Naive thymus-derived CD4-positive, alpha-beta T cell (primary cell): ENCODE measurements at regions not wholly inside any gene's neighbourhood (a gene's known extent, or its start where the extent isn't known, plus 50 kb on each side); places are given as distances from the start of the nearest gene placed in this dataset.
"Not testable (repeated sequence)": the region's sequence is repeated elsewhere in the genome, so short reads cannot be mapped to it uniquely, and the experiment has no call there.

Experiments used
- ATAC-seq: fragments of 150-1000 bp; cut with Tn5 transposase; 2 replicates; pipeline ENCODE4 v1.10.0; 2021; ENCODE audit warnings: mild to moderate bottlenecking, moderate library complexity
- CTCF ChIA-PET: fragments of 350-600 bp; sonication (Branson Sonifier 250); formaldehyde crosslinking; loops from one replicate; lab custom pipeline; 2021; ENCODE audit warnings: antibody characterized with exemption; lab: Charles Lee
- POLR2A ChIA-PET: fragments of 350-600 bp; sonication (Branson Sonifier 250); formaldehyde crosslinking; loops from one replicate; lab custom pipeline; 2021; ENCODE audit warnings: antibody characterized with exemption, inconsistent platforms; lab: Charles Lee
- DNase-seq, 9 donors: peaks; one replicate each; pipeline versions ENCODE4 v3.0.0 to v3.0.0-alpha.2; 2020 to 2022; ENCODE audit warnings: mixed read lengths in 1 of 9
- H3K27ac ChIP-seq: one replicate; pipeline ENCODE4 v1.7.0; 2013; ENCODE audit warnings: mild to moderate bottlenecking, low read depth, low read length, moderate library complexity
- H3K27me3 ChIP-seq, 2 donors: one replicate each; pipeline ENCODE4 v1.7.0; 2013; ENCODE audit warnings: low read length in 2 of 2, mild to moderate bottlenecking in 2 of 2, moderate library complexity in 2 of 2; ENCODE audit not compliant: control insufficient read depth in 2 of 2, insufficient read depth in 2 of 2
- H3K36me3 ChIP-seq, 3 experiments: 1 replicate in 2 of 3; 2 replicates in 1 of 3; pipeline ENCODE4 v1.7.0; 2013; ENCODE audit warnings: low read length in 3 of 3, mild to moderate bottlenecking in 3 of 3, moderate library complexity in 1 of 3; ENCODE audit not compliant: insufficient read depth in 3 of 3, control insufficient read depth in 2 of 3
- H3K4me1 ChIP-seq, 2 donors: one replicate each; pipeline ENCODE4 v1.7.0; 2013; ENCODE audit warnings: low read length in 2 of 2, mild to moderate bottlenecking in 2 of 2, moderate library complexity in 1 of 2; ENCODE audit not compliant: control insufficient read depth in 2 of 2, insufficient read depth in 2 of 2
- H3K4me3 ChIP-seq: 2 replicates; pipeline ENCODE4 v1.7.0; 2013; ENCODE audit warnings: mild to moderate bottlenecking, low read length
- H3K9me3 ChIP-seq, 3 experiments: 1 replicate in 2 of 3; 2 replicates in 1 of 3; pipeline ENCODE4 v1.7.0; 2013; ENCODE audit warnings: low read length in 3 of 3; ENCODE audit not compliant: control insufficient read depth in 2 of 3
- H3K27ac Mint-ChIP-seq, 9 donors: one replicate each; pipeline ENCODE4 v1.8.0; 2020 to 2022; ENCODE audit warnings: mixed read lengths in 9 of 9, mild to moderate bottlenecking in 8 of 9, moderate library complexity in 5 of 9, inconsistent platforms in 2 of 9
- H3K27me3 Mint-ChIP-seq, 5 donors: one replicate each; pipeline ENCODE4 v1.8.0; 2021 to 2022; ENCODE audit warnings: mixed read lengths in 5 of 5, mild to moderate bottlenecking in 1 of 5
- H3K36me3 Mint-ChIP-seq, 5 donors: one replicate each; pipeline ENCODE4 v1.8.0; 2020 to 2022; ENCODE audit warnings: mixed read lengths in 5 of 5, mild to moderate bottlenecking in 3 of 5, inconsistent platforms in 1 of 5
- H3K4me1 Mint-ChIP-seq, 7 donors: one replicate each; pipeline ENCODE4 v1.8.0; 2020 to 2022; ENCODE audit warnings: mixed read lengths in 7 of 7, mild to moderate bottlenecking in 3 of 7, inconsistent platforms in 1 of 7
- H3K4me3 Mint-ChIP-seq, 10 donors: one replicate each; pipeline ENCODE4 v1.8.0; 2020 to 2022; ENCODE audit warnings: mild to moderate bottlenecking in 10 of 10, mixed read lengths in 10 of 10, moderate library complexity in 6 of 10, inconsistent platforms in 2 of 10
- H3K9me3 Mint-ChIP-seq, 11 donors: one replicate each; pipeline ENCODE4 v1.8.0; 2020 to 2022; ENCODE audit warnings: mixed read lengths in 11 of 11, mild to moderate bottlenecking in 4 of 11, inconsistent platforms in 1 of 11, moderate library complexity in 1 of 11
- intact Hi-C, 2 donors: fragments of 100-400 bp; cut with micrococcal nuclease; formaldehyde crosslinking; loops; one replicate each; pipeline ENCODE4 v1.15.1; 2023

- H3K27ac ChIP-seq, H3K9me3 Mint-ChIP-seq, H3K36me3 Mint-ChIP-seq, H3K27ac Mint-ChIP-seq, ATAC-seq, H3K4me3 Mint-ChIP-seq, H3K9me3 ChIP-seq, H3K27me3 Mint-ChIP-seq, DNase-seq, H3K4me1 ChIP-seq, H3K36me3 ChIP-seq, intact Hi-C loops, H3K4me3 ChIP-seq, H3K4me1 Mint-ChIP-seq, H3K27me3 ChIP-seq: not testable (repeated sequence)
- POLR2A ChIA-PET = interaction anchor here (0.8 kb wide), 1 partner anchor 12 kb away, joined by 3 read pairs; no protein-coding TSS in a partner anchor
- CTCF ChIA-PET = interaction anchor here (5.2 kb wide), 1 partner anchor 10 kb away, joined by 36 read pairs; no protein-coding TSS in a partner anchor
These were observed 4157.8 kb upstream of the TPTE start for GRCh38 chr21:6363591-6363990.

- H3K27ac Mint-ChIP-seq, H3K9me3 Mint-ChIP-seq, CTCF ChIA-PET, POLR2A ChIA-PET, H3K36me3 ChIP-seq, H3K4me3 ChIP-seq, H3K27me3 Mint-ChIP-seq, intact Hi-C loops, H3K4me1 Mint-ChIP-seq, H3K4me3 Mint-ChIP-seq, H3K4me1 ChIP-seq, ATAC-seq, H3K27me3 ChIP-seq, H3K36me3 Mint-ChIP-seq, H3K9me3 ChIP-seq: not testable (repeated sequence)
- DNase-seq = peak in 2 of 9 donors; percentile 5 to 20
- H3K27ac ChIP-seq = peak overlapping the region; percentile 29
These were observed 4152.6 kb upstream of the TPTE start for GRCh38 chr21:6368824-6369223.

DNA sequence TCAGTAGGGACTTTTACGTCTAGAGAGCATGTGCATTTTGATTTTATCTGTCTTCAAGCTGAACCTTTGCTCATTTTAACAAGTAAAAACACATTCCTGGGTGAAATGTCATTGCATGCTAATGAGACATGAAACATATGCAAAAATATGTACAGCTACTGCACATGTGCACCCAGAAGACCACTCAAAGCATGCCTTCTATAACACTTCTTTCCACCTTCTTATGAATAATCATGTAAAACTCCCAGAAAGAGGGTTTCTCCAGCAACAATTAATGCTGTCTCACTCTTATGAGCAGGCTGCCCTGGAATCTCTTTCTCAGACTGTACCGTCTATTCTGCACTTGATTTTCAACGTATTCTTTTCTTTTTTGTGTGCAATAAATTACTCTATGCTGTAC, 4148.1 kb upstream of the TPTE start:
- H3K4me1 Mint-ChIP-seq, ATAC-seq, H3K27me3 ChIP-seq, H3K9me3 Mint-ChIP-seq, H3K27ac ChIP-seq, H3K27me3 Mint-ChIP-seq, H3K4me1 ChIP-seq, H3K4me3 Mint-ChIP-seq, H3K4me3 ChIP-seq, intact Hi-C loops, H3K36me3 ChIP-seq, H3K9me3 ChIP-seq, H3K27ac Mint-ChIP-seq, H3K36me3 Mint-ChIP-seq: not testable (repeated sequence)
- POLR2A ChIA-PET = interaction anchor here (1.0 kb wide), 1 partner anchor 11 kb away, joined by 4 read pairs; no protein-coding TSS in a partner anchor
- DNase-seq = peak in 1 of 9 donors; percentile 14
- CTCF ChIA-PET = interaction anchor here (1.3 to 4.0 kb wide), 2 partner anchors 9 to 13 kb away, joined by 4 to 36 read pairs; no protein-coding TSS in a partner anchor

- H3K36me3 Mint-ChIP-seq, H3K4me3 Mint-ChIP-seq, H3K9me3 Mint-ChIP-seq, H3K36me3 ChIP-seq, H3K9me3 ChIP-seq, H3K4me1 Mint-ChIP-seq, ATAC-seq, H3K27me3 Mint-ChIP-seq, H3K27ac ChIP-seq, intact Hi-C loops, H3K27me3 ChIP-seq, H3K4me1 ChIP-seq, H3K4me3 ChIP-seq: not testable (repeated sequence)
- ChIA-PET CTCF (interaction anchor here (1.3 to 4.0 kb wide), 2 partner anchors 10 to 14 kb away, joined by 4 to 36 read pairs; no protein-coding TSS in a partner anchor), POLR2A (interaction anchor here (1.0 kb wide), 1 partner anchor 12 kb away, joined by 4 read pairs; no protein-coding TSS in a partner anchor)
- DNase-seq = peak in 7 of 9 donors; percentile 12 to 44 (median 39)
- peak overlapping the region in 1 of 9 donors; percentile 26 for H3K27ac Mint-ChIP-seq
These were observed 4147.2 kb upstream of the TPTE start for GRCh38 chr21:6374232-6374631.

DNA sequence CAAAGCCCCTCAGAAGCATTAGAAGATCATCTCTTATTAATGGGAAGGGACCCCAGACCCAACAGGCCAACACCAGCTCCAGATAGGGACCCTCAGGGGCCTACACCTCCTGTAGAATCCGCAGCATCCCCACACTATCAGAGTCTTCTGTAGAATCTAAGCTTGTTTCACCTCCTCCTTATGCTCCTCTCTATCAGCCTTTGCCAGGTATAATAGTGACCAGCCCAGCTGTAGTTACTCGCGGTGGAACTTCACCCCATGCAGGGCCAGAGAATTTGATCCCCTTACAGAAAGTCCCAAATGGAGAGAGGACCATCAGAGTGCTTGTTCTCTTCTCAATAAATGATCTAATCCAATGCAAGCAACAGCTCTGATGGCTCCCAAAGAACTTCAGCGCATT, 4146.5 kb upstream of the TPTE start:
- H3K4me3 ChIP-seq, H3K27ac ChIP-seq, ATAC-seq, H3K27ac Mint-ChIP-seq, H3K4me3 Mint-ChIP-seq, H3K4me1 ChIP-seq, H3K9me3 Mint-ChIP-seq, H3K36me3 ChIP-seq, intact Hi-C loops, H3K4me1 Mint-ChIP-seq, H3K9me3 ChIP-seq, H3K27me3 Mint-ChIP-seq, H3K36me3 Mint-ChIP-seq, H3K27me3 ChIP-seq: not testable (repeated sequence)
- ChIA-PET POLR2A (interaction anchor here (1.0 kb wide), 1 partner anchor 11 kb away, joined by 3 read pairs; no protein-coding TSS in a partner anchor), CTCF (interaction anchor here (4.0 kb wide), 1 partner anchor 11 kb away, joined by 36 read pairs; no protein-coding TSS in a partner anchor)
- DNase-seq = peak in 2 of 9 donors; percentile 4 to 22

DNA sequence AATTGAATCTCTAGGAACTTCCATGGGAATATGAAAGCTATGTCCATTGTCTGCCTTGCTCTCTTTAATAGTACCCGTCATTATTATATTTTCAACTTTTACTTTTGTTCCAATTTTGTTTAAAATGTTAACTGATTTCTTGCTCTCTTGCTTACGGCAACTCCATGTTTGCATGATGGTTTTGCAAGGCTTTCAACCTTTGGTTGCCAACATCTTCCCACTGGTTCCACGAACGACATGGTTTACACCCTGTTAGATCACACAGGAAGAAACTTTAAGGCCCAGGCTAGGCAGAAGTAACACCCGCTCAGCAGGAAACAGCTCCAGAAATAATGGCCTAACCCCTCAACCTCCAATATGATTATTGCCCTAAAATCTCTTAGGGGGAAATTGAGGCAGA, 4145.6 kb upstream of the TPTE start:
- not testable (repeated sequence) for H3K9me3 Mint-ChIP-seq

More for the DNA sequence above, 4145.6 kb upstream of the TPTE start:
- H3K27me3 Mint-ChIP-seq, H3K4me3 ChIP-seq, H3K4me1 ChIP-seq, H3K36me3 ChIP-seq, H3K36me3 Mint-ChIP-seq, H3K27ac ChIP-seq, H3K27me3 ChIP-seq, H3K9me3 ChIP-seq, H3K27ac Mint-ChIP-seq, ATAC-seq, DNase-seq, H3K4me1 Mint-ChIP-seq, intact Hi-C loops, H3K4me3 Mint-ChIP-seq: not testable (repeated sequence)
- CTCF ChIA-PET = interaction anchor here (4.0 kb wide), 1 partner anchor 12 kb away, joined by 36 read pairs; no protein-coding TSS in a partner anchor
- POLR2A ChIA-PET = interaction anchor here (1.0 kb wide), 1 partner anchor 12 kb away, joined by 3 read pairs; no protein-coding TSS in a partner anchor
